Suppressor macrophage treated with lipopolysaccharide for 1 hour (primary cell): ENCODE measurements at regions not wholly inside any gene's neighbourhood (a gene's known extent, or its start where the extent isn't known, plus 50 kb on each side); places are given as distances from the start of the nearest gene placed in this dataset.
"Not testable (repeated sequence)": the region's sequence is repeated elsewhere in the genome, so short reads cannot be mapped to it uniquely, and the experiment has no call there.

Experiments
- DNase-seq, 3 donors: peaks; one replicate each; pipeline ENCODE4 v3.0.0-alpha.2; 2020 to 2022

GRCh38 chr3:178084938-178085816 is 451.1 kb upstream of the KCNMB2 start:
- DNase-seq, result peak in 1 of 3 donors; percentile 8

DNA sequence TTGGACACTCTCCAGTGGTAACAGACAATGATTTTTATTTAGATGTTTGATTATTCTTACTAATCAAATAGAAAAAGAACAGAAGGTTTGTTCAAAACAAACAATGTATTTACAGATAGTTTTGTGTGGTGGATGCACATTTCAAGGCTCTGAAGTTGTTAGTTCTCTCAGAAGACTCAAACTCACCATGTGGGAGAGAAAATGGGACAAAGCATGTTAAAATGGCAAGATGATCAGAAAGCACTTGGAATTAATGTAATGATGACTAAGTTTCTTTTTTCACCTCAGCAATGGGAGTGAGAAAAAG is 450.5 kb upstream of the KCNMB2 start:
- DNase-seq, result no peak

GRCh38 chr3:178086144-178086825 is 450.0 kb upstream of the KCNMB2 start:
- no peak for DNase-seq

- DNase-seq, result no peak
Observed at GRCh38 chr3:178087376-178087775, 448.9 kb upstream of the KCNMB2 start.

GRCh38 chr3:178088963-178089362 is 447.3 kb upstream of the KCNMB2 start:
- no peak for DNase-seq

- no peak for DNase-seq
Observed at GRCh38 chr3:178090899-178091298, 445.3 kb upstream of the KCNMB2 start.

GRCh38 chr3:178095522-178095921 is 440.7 kb upstream of the KCNMB2 start:
- no peak for DNase-seq

DNA sequence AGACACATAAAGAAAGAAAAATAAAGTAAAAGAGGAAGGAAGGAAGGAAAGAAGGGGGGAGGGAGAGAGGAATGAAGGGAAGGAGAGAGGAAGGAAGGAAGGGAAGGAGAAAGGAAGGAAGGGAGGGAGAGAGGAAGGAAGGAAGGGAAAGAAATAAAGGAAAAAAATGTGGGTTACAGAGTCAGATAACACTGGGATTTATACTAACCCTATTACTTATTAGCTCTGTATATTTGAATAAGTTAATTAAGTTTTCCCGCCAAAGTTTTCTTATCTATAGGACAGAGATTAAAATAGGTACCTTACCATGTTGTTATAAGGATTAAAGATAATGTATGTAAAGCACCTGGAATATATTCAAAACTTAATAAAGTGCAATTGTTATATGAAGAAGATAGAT is 439.3 kb upstream of the KCNMB2 start:
- no peak for DNase-seq

DNA sequence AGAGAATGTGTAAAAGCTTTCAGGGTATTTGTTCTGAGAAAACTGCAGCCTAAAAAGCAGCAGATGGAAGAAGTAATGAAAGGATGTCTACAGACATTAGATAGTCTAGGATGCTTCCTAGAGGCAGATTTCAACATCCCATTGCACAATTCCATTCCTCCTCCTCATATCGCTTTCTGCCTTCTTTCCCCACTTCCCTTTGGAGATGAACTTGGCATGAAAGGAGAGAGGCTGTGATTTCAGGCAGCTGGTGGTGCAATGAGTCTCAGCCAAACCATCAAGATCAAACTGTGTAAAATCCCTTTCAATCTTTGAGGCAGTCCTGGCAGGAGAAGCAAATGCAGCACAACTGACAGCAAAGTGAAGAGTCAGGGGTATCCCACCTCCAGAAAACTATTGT is 438.7 kb upstream of the KCNMB2 start:
- DNase-seq, result peak; percentile 41 to 43 (median 41)

DNA sequence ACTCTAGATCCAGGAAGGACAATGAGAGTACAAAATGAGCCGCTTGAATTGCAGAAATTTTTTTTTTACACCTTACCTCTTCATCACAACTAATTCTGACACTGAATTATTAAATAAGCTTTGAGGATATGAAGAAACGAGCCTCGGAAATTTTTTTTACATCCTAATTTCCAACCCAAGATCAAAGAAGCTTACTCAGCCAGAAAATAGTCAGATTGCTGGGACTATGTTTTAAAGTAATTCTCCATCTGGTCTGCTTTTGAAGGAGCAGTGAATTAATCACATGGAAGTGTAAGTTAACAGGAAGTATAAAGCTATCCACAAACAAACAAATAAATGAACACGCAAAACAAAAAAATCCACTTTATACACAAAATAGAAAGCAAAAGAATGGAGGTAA is 437.0 kb upstream of the KCNMB2 start:
- DNase-seq, result no peak

DNA sequence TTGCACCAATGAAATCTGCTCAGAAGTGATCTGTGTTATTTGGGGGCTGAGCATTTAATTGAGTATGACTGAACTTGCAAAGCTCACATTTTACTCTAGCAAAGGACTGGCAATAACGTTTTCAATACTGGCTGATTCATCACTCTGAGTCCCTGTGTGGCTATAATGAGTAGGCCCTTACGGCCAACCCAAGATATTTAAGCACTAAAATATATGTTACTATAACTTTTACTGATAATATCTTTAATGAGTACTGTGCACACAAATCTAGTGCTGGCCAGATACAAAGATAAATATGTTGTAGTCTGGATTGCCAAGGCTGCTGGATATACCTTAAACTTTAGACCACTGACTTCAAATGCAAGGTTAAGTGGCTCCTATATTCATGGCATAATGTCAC is 436.4 kb upstream of the KCNMB2 start:
- no peak for DNase-seq

DNA sequence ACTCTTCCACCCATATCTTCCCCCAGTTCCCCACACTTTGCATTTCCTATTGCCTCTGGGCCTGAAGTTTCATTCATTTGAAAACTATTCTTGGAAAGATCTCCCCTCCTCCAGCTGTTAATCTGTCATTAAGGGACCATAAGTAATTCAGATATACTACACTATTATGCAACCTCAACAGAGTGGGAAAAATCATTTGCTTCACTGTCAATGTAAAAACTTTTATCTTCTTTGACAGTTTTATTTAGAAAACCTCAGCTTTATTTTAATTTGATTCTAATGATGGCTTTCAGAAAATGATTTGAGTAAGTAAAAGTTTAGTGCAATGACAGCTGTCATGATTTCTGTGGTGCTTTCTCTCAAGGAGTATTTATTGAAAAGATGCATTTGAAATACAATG is 435.3 kb upstream of the KCNMB2 start:
- DNase-seq, result no peak

DNA sequence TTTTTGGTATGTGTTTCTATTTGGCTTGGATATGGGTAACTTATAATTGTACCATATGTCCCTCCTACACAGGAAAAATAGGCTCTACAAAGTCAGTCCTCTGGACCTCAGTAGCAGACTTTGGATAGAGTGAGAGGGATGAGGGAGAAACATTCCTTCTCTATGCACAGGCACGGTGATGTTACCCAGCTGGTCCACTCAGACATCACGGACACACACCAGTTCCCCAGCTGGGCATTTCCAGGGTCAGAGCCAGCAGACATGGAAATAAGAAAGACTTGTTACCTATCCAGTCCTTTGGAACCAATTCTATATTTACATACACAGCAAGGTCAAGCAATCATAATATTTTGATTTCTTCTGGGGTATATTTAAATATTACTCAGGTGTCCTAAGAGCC is 433.1 kb upstream of the KCNMB2 start:
- no peak for DNase-seq

GRCh38 chr3:178107804-178108203 is 428.4 kb upstream of the KCNMB2 start:
- DNase-seq, result no peak

DNA sequence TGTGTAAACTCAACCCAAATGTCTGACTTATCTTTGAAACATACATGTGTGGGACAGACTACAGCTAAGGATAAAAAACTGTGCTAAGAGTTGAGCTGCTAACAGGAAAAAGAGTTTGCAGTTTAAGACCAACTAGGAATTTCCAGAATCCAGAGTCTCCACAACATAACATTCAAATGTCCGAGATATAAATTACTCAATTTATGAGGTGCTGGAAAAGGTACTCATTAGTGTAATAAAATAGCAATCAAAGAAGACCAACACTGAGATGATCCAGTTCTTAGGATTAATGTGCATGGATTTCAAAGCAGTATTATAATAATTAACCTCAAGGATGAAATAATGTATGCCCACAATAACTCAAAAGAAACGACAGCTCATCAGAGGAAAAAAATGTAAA is 426.5 kb upstream of the KCNMB2 start:
- DNase-seq, result no peak

DNA sequence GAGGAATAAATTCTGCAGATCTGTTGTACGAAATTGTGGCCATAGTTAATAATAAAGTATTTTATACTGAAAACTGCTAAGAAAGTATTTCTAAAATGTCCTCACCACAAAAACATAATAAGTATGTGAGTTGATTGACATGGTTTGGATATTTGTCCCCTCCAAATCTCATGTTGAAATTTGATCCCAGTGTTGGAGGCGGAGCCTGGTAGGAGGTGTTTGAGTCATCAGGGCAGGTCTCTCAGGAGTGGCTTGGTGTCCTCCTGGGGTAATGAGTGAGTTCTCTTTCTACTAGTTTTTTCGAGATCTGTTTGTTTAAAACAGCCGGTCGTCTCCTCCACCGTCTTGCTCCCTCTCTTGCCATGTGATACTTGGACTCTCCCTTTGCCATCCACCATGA is 424.1 kb upstream of the KCNMB2 start:
- no peak for DNase-seq

GRCh38 chr3:178112552-178112951 is 423.7 kb upstream of the KCNMB2 start:
- not testable (repeated sequence) for DNase-seq

GRCh38 chr3:178117641-178118040 is 418.6 kb upstream of the KCNMB2 start:
- DNase-seq, result peak in 1 of 3 donors; percentile 7

DNA sequence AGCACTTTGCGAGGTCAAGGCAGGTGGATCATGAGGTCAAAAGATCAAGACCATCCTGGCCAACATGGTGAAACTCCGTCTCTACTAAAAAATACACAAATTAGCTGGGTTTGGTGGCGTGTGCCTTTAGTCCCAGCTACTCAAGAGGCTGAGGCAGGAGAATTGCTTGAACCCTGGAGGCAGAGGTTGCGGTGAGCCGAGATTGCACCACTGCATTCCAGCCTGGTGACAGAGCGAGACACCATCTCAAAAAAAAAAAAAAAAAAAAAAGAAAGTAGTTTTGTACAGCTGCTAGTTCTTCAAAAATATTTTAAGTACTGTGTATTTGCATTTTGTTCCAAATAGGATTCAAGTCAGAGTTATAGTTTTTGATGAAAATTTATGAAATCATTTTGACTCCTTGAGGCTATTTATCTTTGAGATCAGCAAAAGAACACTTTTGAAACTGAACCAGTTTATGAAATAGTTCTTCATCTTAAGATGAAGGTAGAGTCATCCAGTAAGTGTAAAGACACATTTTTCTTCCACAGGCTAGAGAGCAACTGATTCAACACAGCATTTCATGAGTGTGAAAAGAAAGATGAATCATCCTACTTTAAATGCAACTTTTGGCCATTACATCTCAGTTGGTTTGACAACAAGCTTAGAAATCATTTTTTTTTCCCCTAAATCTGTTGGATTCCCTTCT is 416.5 kb upstream of the KCNMB2 start:
- DNase-seq, result peak in 1 of 3 donors; percentile 11

DNA sequence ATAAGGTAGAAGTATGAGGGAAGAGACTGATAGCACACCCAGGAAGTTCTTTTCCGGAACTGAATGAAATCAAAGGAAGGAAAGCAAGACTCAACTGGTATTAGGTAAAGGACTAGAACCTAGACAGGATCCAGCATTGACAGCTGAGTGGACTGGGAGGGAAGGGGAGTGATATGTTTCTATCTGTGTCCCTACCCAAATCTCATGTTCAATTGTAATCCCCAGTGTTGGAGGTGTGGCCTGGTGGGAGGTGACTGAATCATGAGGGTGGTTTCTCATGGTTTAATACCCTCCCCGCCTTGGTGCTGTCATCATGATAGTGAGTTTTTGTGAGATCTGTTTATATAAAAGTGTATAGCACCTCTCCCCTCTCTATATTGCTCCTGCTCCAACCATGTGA is 415.9 kb upstream of the KCNMB2 start:
- no peak for DNase-seq

DNA sequence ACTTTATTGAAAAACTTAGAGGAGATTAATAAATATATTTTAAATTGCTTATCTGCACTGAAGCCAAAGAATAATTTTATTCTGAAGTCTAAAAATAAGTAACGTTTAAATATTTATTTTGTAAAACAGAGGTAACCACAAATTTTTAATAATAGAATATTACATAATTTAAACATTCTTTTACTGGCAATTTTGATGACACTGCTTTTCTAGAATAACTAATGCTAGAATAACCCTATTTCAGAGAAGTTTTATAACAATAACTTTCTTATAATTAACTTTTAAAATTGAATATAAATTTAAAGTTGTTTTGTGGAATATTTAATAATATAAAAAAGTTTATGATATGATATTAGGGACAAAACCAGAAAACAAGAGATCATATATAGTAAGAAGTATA is 409.6 kb upstream of the KCNMB2 start:
- DNase-seq, result no peak

GRCh38 chr3:178127221-178127620 is 409.0 kb upstream of the KCNMB2 start:
- DNase-seq, result no peak

DNA sequence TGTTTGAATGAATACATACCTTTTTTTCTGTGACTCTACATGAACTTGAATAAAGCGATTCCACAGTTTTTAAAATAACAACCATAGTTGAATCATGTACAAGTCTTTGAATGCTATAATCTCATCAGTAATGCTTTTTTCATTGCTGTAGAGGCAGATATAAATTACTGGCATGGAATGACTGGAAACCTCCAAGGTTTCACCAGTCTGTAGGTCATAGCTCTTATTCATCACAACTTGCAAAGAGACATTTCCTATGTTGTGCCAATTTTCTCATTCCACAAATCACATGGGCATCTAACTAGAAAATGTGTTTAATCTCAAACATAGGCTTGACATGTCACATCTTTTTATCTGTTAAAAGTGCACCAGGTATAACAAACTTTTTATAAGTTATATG is 407.1 kb upstream of the KCNMB2 start:
- DNase-seq, result no peak

- no peak for DNase-seq
Observed at GRCh38 chr3:178131801-178132200, 404.4 kb upstream of the KCNMB2 start.
